NB4 (cell line): ENCODE measurements at regions not wholly inside any gene's neighbourhood (a gene's known extent, or its start where the extent isn't known, plus 50 kb on each side); places are given as distances from the start of the nearest gene placed in this dataset.

ENCODE experiments used
- DNase-seq: peaks from one replicate; pipeline ENCODE4 v3.0.0; 2010; ENCODE audit warnings: low read depth
- H3K4me3 ChIP-seq: one replicate; pipeline ENCODE4 v1.5.1; 2011; ENCODE audit warnings: mild to moderate bottlenecking, low read depth, low read length, moderate library complexity
- CTCF ChIP-seq: IDR thresholded peaks from one replicate; pipeline ENCODE4 v1.5.1; 2012; ENCODE audit warnings: low read depth, low read length
- MAX ChIP-seq: IDR thresholded peaks from 2 replicates; pipeline ENCODE4 v1.6.1; 2011; ENCODE audit warnings: low read depth, low read length
- MYC ChIP-seq: IDR thresholded peaks from 2 replicates; pipeline ENCODE4 v1.6.1; 2011; ENCODE audit warnings: low read depth, low read length
- POLR2A ChIP-seq: IDR thresholded peaks from 2 replicates; pipeline ENCODE4 v1.6.1; 2011; ENCODE audit warnings: mild to moderate bottlenecking; ENCODE audit not compliant: insufficient read length; ENCODE audit errors: extremely low read depth

DNA sequence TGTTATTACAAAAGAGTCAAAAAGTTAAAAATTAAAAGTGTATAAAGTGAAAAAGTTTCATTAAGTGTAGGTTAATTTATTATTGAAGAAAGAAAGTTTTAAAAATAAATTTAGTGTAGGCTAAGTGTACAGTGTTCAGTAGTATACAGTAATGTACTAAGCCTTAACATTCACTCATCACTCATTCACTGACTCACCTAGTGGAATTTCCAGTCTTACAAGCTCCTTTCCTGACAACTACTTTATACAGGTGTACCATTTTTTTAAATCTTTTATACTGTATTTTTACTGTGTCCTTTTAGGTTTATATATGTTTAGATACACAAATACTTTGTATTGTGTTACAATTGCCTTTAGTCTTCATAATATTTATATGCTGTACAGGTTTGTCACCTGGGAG is 530.2 kb upstream of the FAM174A start:
- H3K4me3 ChIP-seq: no peak overlapping the region
- TF ChIP-seq MAX: no peak
- TF ChIP-seq POLR2A: no peak
- DNase-seq: no peak

DNA sequence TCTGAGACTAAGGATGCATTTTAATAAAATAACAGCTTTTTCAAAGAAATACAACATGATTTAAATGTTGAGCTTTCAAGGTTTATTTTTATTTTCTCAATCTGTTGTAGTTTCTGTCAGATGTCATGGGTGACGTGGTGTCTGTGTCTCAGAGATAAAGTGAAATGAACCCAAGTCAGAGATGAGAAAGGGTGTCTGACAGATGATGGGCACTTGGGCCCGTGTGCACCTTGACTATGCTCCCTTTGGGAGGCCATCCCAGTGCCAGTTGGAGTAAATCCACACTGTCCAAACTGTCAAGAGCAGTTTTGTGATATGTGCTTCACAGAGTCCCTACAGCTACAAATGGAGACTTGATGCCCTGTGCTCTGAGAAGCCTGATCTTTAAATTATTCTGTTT is 536.9 kb upstream of the FAM174A start:
- TF ChIP-seq POLR2A (no peak), MYC (no peak), CTCF (no peak), MAX (no peak)

GRCh38 chr5:99995407-99995806 is 539.8 kb upstream of the FAM174A start:
- TF ChIP-seq MYC: no peak
- TF ChIP-seq CTCF: no peak
- no peak for TF ChIP-seq MAX
- no peak for TF ChIP-seq POLR2A
- DNase-seq: no peak
- H3K4me3 ChIP-seq: no peak overlapping the region

More for the DNA sequence above, 536.9 kb upstream of the FAM174A start:
- H3K4me3 ChIP-seq: no peak overlapping the region
- DNase-seq: no peak

- DNase-seq: no peak
- TF ChIP-seq POLR2A (no peak), CTCF (no peak), MAX (no peak), MYC (no peak)
- no peak overlapping the region for H3K4me3 ChIP-seq
Observed at GRCh38 chr5:99973779-99974178, 561.4 kb upstream of the FAM174A start.

- no peak overlapping the region for H3K4me3 ChIP-seq
- TF ChIP-seq MYC (no peak), MAX (no peak), CTCF (no peak), POLR2A (no peak)
- no peak for DNase-seq
Observed at GRCh38 chr5:99955962-99956361, 579.2 kb upstream of the FAM174A start.

DNA sequence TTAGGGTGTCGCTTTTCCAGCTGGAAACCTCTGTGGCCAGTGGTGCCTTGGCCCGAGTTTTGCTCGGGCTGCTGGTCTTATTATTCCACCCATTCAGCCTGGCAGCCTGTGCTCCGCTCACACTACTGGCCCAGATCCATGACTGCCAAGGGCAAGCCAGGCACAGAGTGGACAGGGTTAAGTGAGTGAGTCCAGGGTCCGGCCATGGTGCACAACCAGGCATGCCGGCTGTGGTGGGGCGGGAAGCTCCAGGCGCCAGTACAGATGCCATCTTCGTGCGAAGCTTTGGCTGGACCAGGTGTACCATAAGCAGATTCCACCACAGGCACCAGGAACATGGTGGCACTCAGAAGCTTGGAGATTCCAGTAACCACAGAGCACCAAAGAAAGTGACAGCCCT is 580.2 kb upstream of the FAM174A start:
- no peak for TF ChIP-seq MAX
- TF ChIP-seq POLR2A: no peak
- no peak for TF ChIP-seq MYC
- no peak for TF ChIP-seq CTCF
- DNase-seq: no peak

More for the DNA sequence above, 580.2 kb upstream of the FAM174A start:
- no peak overlapping the region for H3K4me3 ChIP-seq
